Esophagus squamous epithelium (tissue), 4 donors: ENCODE measurements at regions not wholly inside any gene's neighbourhood (a gene's known extent, or its start where the extent isn't known, plus 50 kb on each side); places are given as distances from the start of the nearest gene placed in this dataset.

Experiments
- CTCF ChIP-seq, 6 experiments: fragments of 450-650 bp in 4 of 6; fragments of 200-600 bp in 2 of 6; sonication (generic) in 2 of 6; IDR thresholded peaks; one replicate each; pipeline ENCODE4 v1.5.1; 2016 to 2019; ENCODE audit warnings: antibody characterized with exemption in 6 of 6, mild to moderate bottlenecking in 4 of 6, moderate library complexity in 4 of 6
- POLR2A ChIP-seq, 4 donors: fragments of 450-650 bp; IDR thresholded peaks; one replicate each; pipeline ENCODE4 v1.6.1; 2017; ENCODE audit warnings: antibody characterized with exemption in 4 of 4, mild to moderate bottlenecking in 4 of 4, moderate library complexity in 3 of 4

- TF ChIP-seq CTCF (IDR thresholded peaks at IDR 0.05) = no peak
- TF ChIP-seq POLR2A (IDR thresholded peaks at IDR 0.05) = no peak
These were observed 155.9 kb downstream of the LYPLAL1 start for GRCh38 chr1:219329578-219329977.
